Fibroblast of gingiva (primary cell): ENCODE measurements at regions not wholly inside any gene's neighbourhood (a gene's known extent, or its start where the extent isn't known, plus 50 kb on each side); places are given as distances from the start of the nearest gene placed in this dataset.

Experiments
- DNase-seq: peaks from one replicate; pipeline ENCODE4 v3.0.0-alpha.2; 2011; ENCODE audit warnings: low read depth

DNA sequence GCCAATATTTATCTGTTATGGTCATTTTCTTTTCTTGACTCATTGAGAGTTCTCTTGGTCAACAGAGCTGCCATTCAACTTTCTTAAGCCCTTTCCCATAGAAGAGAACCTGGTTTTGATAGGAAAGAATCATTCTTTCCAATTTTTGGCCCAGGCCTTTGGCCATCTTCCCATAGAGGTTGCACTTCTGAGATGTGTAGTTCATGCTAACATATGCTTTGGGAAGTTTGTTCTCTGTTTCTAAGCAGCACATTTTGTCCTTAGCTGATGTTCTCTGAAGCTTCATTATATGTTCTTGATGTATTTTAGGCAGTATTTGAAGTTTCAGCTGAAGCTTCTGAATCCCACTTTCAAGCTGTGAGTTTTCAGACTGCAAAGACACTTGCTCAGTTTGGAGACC is 161.1 kb downstream of the VEGFC start:
- DNase-seq = peak; percentile 18
